ENCODE measurements at regions not wholly inside any gene's neighbourhood (a gene's known extent, or its start where the extent isn't known, plus 50 kb on each side); places are given as distances from the start of the nearest gene placed in this dataset.

GRCh38 chr2:48258481-48259149 lies 55.9 kb upstream of the FOXN2 start:
- no peak for DNase-seq (ENCODE audit: low spot score)

- DNase-seq (ENCODE audit: low spot score) = no peak
Observed at GRCh38 chr2:48259811-48260210, 54.7 kb upstream of the FOXN2 start.

- DNase-seq (ENCODE audit: low spot score) = no peak
Observed at GRCh38 chr2:48264627-48265026, 49.9 kb upstream of the FOXN2 start.
